Smooth muscle cell of the brain vasculature (primary cell): ENCODE measurements at regions not wholly inside any gene's neighbourhood (a gene's known extent, or its start where the extent isn't known, plus 50 kb on each side); places are given as distances from the start of the nearest gene placed in this dataset.

Experiments used
- DNase-seq: peaks from one replicate; pipeline ENCODE4 v3.0.0-alpha.2; 2012; ENCODE audit warnings: low read depth, low spot score

DNA sequence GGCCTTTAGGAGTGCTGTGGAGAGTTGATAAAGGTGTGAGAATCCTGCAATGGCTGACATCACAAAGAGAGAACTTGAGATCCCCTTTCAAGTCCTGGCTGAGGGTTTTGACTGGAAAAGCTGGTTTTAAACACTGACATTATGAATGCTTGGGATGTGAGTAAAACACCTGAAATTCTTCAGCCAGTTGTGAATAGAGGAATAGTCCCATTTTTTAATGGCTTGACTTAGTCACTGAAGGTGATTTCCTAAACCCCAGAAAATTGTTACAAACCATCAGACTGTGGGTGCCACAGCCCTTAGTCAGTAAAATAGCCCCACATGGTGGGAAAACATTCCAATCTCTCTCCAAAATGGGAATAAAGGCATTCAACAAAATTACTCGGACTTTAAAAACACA is 107.7 kb upstream of the LMO4 start:
- no peak for DNase-seq

DNA sequence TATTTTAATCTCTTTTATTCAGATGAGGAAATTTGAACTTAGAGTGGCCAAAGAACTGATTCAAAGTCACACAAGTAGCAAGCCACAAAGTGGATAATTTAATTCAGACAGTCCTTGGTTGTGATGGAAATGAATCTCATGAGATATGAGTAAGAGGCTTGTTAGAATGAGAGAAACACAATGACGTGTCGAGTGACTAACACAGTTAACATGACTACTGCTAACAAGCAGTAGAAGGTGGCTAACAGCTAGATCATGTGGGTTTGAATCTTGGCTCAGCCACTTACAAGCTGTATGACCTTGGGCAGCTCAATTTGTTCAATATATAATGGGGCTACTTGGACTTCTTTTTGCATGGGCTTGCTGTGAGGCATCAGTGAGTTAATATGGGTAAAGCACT is 104.5 kb upstream of the LMO4 start:
- DNase-seq, result peak; percentile 17

DNA sequence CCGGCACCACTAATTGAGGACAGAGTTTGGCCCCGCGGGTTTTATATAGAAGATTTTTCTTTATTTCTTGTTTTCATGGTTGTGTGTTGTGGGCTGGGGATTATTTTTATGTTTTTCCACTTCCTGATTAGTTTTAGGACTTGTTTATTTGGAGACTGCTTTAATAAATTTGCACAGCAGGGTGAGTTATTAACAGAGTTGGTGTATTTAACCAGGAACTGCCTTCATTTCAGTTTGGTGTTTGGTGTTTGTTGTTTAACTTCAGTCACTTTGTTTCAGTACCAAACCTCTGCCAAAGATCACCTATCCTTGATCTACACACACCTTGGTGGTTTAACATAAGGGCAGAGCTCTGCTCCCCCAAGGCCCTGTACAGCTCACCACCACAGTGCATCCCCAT is 103.5 kb upstream of the LMO4 start:
- no peak for DNase-seq

DNA sequence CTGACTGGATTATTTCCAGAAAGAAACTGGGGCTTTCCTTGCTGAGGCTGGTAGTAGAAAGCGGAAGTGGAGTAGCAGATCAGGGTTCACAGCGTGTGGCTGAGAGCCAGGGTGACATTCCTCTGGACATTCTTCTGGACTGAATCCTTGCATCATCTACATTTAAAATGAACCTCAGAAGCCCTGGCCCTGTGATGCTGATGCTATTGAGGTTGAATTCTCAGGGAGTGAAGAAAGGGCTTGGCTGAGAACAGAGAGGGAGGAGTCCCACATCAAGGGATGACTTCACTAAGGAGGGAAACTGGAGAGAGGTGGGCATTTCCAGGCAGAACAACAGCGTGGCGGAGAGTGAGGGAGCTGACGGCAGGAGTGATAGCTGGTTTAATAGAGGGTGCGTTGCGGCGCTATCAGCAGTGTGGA is 102.3 kb upstream of the LMO4 start:
- DNase-seq, result peak; percentile 74

DNA sequence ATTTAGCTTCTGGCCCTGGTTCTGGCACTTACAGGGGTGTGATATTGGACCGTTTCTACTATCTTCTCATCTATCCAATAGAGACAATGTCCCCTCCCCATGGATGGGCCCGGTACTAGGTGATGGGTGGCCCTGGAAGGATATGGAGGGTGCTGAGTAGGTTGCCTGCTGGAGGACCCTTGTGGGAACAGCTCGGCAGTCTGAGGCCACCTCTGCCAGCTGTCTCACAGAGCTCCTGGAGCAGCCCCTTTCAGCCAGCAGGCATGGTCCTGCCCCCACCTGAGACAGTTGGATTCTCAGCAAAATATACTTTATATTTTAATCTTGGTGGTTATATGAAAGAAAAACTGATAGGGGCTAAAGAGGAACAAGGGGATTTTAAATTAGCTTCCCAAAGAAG is 101.0 kb upstream of the LMO4 start:
- no peak for DNase-seq

DNA sequence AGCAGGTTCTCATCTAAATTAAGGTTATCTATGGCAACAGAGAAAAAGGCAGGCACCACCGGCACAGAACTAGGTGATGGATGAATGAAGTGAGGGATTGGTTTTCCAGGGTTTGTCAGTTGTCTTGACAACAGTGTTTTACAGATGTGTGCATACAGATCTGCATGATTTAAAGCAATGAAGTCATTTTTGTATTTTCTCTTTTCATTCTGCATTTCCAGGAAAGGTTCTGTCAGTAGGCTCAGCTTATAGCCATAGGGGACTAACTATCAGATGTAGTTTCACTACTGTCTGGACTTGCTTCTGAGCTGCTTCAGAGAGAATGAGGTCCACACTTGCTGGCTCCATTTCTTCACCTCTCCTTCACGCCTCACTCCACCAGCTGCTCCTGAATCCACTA is 98.2 kb upstream of the LMO4 start:
- no peak for DNase-seq

DNA sequence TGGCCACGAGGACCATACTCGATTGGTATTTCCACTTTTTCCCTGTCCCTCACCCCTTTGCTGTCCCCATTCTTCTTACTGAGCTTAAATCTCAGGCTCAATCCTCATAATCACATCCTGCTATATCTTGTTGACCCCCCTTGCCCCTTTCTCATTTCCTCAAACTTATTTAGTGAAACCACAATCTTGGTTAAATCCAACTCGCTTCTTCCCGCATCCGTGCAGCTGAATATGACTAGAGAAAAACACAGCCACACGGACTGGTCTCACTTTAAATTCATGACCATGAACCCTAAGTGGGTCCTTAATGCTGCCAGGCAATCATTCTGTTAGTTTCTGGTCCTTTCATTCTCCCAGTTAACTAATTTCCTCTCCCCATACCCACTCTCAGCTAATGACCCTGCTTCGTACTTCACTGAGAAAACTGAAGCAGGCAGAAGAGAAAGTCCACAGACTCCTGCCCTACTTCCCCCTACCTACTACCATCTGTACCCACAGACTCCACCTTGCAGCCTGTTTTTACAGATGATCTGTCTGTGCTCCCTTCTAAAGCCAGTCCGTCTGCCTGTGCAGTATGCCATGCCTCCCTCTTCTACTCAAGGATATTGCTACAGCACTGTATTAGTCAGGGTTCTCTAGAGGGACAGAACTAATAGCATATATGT is 96.8 kb upstream of the LMO4 start:
- DNase-seq, result no peak

DNA sequence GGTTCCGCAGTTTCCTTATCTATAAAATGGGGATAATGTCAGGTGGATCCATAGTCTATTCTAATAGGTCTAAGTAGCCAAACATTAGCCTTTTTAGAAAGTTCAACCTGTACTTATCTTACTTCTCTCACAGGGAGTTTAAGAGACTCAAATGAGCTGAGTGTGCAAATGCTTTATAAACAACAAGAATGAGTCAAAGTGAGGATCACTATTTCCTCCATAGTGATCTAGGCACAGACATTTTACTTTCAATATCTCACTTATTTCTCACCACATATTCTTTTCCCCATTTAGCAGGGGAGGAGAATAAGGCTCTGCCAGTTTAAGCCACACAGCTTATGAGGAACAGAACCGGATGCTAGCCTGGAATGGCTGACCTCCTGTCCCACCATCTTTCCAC is 92.1 kb upstream of the LMO4 start:
- DNase-seq, result no peak

DNA sequence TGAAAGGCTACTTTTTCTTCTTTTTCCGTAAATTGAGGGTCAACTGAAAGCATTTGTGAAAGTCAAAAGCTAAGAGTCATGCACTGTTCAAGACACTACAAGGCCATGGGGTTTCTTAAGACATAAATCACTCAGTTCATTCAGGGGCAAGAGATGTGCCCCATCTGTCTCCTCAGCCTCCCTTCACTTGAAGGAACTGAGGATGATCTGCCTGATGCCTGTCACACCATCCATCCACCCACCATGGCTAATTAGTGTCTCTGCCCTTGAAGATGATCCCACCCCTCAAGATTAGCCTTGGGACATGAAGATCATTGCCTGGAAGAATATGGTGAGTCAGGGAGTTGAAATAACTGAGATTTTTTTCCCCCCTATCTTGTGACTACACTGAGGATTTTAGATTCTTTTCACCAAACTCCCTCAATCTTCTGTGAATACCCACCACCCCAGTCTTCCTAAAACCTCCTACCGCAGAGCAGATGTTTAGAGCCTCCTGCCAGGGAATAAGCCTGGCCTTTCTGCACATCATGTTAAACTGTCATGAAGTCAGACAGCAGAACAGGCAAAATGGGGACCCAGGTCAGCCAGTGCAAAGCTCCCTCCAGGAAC is 88.6 kb upstream of the LMO4 start:
- no peak for DNase-seq

DNA sequence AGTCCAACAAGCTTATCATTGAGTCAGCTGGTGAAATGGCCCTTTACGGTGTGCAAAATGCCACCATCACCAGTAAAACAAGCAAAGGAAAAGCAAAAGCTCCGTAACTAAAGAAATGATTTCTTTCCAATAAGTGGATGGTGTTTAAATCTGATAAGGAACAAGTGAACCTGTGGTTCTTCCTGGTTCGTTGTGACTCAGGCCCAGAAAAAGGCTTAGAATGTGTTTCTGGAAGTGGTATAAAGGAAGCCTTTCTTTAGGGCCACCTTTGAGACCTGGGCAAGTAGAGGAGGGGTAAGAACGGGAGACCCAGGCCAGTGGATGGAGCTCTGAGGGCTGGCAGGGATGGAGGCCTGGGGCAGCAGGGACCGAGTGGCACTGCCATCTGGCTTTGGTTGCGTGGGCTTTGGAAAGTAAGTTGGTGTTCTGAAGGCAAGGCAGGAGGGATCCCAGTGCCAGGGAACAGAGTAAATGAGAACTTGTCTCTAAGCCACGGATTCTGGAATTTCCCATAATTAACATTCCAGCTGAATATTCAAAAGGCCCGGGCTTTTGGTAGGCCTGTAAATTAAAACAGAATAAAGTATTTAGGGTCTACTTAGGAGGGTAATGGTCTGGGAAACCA is 87.9 kb upstream of the LMO4 start:
- no peak for DNase-seq

DNA sequence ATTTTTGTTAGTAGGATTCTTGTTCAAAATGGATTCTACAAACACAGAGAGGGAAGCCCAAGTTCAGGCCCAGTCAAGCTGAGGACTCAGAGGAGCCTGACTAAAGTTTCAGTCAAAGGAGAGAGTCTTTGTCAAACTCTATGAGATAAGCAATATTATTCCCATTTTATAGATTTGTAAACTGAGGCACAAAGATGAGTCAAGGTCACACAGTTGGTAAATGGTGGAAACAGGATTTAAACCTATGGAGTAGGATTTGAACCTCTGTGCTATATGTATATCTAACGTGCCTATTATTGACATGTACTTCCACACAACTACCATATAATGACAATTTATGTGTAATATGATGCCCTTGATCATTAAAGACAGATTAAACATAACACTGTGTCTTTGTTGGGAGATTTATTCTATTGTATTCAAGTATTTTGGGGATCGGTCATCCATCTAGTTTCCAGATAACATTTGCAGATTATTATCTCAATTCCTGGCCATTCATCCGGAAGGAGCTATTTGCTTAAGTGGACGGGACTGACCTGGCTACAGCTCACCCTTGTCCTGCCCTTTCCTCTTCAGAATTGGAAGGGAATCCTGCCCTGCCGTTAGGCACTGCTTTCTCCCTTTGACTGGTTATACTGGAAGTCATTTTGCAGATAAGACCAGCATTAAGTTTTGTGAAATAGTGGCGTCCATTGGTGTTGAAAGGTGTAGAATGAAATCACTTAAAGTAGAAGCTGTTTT is 86.1 kb upstream of the LMO4 start:
- no peak for DNase-seq

DNA sequence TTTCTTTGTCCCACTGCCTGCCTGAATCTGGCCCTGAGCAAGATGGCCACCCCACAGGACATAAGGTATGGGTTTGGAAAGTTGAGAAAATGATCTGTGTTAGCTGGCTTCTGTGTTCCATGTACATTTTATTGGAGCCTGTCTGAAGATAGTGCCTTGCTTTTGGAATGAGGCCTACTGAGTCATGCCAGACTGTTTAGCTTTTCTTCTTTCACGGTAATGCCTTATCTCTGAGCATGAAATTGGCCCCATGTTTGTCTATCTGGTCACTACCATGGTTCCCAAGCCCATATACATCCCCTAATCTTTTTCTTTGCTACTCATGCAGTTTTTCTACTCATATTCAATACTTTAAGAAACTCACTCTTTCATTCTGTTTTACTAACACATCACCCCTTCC is 85.1 kb upstream of the LMO4 start:
- DNase-seq, result no peak

DNA sequence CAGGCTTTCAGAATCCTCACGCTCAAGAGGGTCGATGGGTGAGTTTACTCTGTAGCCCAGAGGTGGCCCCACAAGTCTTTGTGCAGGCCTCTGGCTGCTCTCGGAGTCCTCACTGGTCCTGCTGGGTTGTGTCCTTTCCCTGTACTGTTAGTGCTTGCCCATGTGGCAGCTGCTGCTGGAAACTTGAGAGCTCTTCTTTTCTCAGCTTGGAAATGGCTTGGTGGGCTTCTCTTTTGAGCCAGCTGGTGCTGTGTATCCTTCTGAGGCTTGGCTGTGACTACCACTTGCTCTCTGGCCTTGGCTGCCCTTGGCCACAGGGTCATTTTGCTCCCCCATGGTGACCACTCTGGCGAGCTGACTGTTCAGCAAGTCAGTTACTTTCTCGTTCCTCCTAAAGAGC is 82.2 kb upstream of the LMO4 start:
- no peak for DNase-seq

DNA sequence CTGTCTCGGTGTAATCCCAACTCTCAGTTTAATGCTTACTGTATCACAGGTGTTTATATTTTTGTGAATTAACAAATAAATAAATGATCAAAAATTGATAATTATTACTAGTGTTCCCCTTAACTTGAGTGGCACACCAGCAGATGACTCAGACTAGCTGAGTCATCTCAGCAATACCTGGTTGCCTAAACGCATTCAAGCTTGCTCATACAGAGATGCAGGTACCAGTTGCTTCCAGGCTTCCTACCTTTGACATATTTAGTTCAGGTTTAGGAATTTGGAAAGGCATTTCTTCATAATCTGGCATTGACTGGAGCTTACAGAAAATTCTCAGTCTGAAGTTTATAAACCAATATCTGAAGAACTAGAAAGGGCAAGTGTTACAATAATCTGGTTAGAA is 78.9 kb upstream of the LMO4 start:
- DNase-seq, result no peak

DNA sequence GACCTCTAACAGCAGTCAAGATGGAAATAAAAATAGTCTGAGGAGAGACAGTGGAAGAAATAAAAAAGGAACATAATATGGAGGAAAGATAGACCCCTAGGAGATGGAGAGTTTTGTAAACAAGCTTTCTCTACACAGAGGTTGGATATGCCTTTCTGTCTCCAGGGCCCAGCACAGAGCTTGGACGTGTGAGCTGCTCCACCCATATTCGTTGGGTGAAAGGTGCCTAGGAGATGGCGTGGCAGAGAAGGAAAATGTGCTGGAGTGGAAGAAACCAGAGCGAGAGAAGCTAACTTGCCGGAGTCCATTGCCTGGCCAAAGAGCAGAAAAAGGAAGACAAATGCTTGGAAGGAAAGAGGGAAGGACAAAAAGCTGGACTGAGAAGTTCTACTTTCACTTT is 78.3 kb upstream of the LMO4 start:
- DNase-seq, result no peak

DNA sequence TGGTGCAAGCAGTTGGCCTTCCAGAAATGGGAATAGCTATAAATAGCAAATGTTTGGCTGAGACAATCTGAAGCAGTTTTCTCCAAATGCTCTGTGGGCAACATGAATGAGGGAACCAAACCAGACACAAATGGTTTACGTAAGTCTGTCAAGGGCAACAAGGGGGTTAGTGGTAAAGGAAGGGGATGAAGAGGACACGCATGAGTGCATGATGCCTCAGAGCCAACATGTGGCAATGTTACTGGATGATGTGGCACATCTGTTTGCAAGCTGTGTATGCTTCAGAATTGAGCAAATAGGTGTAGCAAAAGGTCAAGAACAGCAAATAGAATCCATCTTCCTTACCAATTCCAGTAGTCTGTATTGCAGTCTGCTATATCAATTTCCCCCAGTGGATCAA is 76.3 kb upstream of the LMO4 start:
- DNase-seq, result no peak

DNA sequence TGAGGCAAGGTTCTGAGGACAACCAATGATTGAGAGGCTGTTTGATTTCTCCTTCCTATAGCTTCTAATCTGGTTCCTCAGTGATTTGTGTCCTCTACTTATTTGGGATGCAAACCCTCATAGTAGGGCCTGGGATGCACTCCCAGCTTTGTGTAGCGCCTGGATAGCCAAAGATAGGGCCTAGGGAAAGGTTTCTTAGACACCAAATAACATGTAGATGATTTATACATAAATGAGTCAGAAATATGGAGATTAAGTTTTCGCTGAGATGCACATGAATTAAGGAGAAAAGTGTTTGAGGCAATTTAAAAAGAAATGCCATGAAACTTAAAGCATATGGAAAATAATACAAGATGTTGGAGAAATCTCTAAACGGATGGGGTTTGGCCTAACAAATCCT is 66.0 kb upstream of the LMO4 start:
- no peak for DNase-seq

DNA sequence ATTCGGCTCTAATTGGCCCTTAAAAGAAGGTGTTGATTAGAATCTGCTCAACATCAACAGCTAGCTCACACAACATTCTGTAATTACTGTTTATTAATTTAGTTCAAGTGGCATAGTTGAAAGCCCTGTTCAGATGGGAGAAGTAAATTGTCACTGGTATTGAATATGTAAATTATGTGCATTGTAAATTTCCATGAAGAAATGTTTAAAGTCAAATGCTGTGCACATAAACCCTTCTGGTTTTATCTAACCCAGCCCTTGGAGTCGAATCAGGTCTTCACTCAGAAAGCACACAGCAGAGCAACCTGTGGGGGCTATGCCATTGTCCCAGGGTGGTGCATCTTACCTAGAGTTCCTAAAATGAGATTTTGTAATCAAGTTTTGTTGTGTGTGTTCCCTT is 65.4 kb upstream of the LMO4 start:
- DNase-seq, result no peak

DNA sequence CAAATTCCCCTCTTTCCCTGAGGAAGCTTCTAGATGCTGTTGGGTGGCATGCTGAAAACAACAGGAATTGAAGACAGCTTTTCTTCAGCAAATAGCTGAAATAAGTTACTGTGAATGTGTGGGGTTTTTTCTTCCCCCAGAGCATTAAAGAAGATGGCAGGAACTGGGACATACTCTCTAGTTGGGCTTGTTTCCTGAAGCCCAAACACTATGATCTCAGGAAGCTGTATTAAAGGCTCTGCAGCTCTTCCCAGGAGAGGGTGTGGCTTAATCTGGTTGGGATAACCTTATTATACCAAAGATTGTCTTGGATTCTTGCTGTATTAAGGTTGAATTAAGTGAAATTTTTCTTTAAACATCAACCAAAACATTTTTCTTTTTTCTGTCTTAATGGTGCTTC is 64.9 kb upstream of the LMO4 start:
- no peak for DNase-seq

DNA sequence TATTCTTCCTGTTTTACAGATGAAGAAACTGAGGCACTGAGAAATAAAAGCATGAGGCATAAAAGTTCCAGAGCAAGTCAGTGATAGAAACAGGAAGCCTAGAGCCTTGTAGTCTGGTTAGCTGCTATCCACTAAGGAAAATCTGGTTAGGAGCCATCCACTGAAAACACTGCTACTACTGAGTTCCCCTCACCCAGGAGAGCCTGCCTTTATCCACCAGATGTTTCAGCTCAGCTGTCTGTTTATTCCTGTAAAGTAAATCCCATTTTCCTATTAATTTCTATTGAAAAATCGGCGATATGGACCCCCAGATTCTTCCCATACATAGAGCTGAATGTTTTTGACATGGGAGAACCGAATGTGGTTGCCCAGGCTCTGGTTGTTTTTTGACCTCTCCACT is 63.7 kb upstream of the LMO4 start:
- no peak for DNase-seq

DNA sequence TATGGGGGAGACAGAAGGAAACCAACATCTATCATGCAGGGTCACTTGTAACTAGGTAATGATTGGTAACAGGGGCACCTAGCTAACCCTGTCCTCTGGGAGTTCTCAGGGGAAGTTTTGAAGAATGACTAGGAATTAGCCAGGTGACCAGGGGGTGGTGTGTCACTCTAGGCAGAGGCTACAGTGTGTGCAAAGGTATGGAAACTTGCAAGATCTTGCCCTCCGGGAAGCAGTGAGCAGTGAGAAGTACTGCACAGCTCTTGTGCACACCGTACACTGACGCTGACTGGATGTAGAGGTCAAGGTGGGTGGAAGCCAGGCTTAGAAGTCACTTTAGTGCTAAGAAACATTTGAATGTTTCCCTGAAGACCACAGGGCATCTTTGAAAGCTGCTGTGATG is 62.9 kb upstream of the LMO4 start:
- no peak for DNase-seq

DNA sequence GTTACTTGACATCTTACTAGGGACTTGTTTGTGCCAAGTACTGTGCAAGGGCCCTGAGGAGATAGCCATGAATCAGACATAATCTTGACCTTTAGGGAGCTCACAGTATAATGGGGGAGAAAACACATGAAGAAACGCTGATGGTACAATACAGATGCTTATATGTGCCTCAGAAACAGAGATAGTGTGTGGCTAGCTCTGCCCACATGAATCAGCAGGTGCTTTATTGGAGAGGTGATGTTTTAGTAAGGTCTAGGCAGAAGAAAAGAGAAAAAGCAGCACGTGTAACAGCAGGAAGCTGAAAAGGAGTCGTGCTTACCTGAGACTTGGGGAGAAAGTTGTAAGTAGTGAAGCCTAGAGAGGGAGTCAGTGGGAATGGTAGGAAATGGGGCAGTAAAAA is 60.6 kb upstream of the LMO4 start:
- no peak for DNase-seq

DNA sequence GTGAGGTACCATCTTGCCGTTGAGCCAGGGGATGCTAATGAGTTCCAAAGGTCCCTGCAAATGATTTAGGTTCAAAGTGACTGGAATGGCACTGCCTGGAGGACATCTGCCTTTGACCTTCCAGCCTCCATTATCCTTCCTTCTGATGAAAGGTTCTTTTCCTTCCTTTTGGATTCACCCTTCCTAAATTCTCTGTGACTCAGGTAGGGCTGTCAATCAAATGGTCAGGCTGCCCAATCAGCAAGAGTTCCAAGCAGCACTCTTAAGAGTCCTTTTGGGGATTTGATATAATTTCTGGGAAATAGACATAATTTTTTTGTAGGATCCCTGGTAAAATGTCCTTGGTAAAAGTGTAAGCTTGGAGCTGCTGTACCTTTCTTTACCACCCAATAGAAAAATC is 58.8 kb upstream of the LMO4 start:
- DNase-seq, result no peak
